ENCODE measurements at regions not wholly inside any gene's neighbourhood (a gene's known extent, or its start where the extent isn't known, plus 50 kb on each side); places are given as distances from the start of the nearest gene placed in this dataset.

DNA sequence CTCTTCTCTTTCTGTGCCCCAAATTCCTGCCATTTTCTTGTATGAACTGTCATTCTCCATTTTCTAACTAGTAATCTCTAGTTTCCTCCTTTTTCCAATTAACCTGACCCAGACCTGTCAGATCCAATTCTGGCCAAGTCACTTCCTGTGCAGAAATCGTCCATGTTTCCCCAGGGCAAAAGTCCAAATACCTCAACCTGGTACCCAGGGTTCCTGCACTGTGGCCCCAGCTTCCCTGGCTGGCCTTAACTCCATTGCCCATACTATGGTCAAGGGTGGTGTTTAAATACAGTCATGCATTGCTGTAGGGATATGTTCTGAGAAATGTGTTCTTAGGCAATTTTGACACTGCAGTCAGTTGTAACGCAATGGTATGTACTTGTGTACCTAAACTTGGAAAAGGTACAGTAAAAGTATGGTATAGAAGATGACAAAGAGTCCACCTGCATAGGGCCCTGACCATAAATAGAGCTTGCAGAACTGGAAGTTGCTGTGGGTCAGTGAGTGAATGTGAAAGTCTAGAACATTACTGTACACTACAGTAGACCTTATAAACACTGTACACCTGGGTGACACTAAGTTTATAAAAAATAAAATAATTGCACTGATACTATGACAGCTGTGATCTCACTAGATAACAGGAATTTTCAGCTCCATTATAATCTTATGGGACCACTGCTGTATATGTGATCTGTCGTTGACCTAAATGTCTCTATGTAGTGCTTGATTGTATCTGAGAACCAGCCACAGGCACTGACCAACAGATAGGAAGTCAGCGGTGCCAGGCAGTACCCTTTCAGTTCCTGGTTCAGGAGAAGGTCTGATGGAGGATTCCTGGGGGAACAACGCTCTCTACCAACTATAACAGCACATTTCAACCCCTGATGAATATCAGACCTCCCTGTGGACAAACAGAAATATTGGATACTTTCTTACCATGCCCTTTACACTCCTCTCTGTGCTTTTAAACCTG, 336.1 kb upstream of the PROK2 start:
- peak in 1 of 2 donors; percentile 23 for DNase-seq

DNA sequence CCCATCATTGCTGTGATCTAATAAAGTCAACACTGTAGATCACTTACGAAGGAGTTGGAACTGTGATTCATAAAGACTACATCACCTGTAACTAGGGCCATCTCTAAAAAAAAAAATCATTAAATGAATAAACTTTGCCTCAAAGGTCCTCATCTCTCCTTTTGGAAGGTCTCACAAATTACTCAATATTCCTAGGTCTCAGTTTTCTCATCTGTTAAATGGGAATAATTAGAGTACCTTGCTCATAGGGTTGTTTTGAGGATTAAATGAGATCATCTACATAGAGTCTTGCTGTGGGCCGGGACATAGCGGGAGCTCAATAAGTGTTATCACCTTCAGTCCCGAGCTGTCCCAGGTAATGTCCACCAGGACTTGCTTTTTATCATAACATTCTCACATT, 335.1 kb upstream of the PROK2 start:
- no peak for DNase-seq

DNA sequence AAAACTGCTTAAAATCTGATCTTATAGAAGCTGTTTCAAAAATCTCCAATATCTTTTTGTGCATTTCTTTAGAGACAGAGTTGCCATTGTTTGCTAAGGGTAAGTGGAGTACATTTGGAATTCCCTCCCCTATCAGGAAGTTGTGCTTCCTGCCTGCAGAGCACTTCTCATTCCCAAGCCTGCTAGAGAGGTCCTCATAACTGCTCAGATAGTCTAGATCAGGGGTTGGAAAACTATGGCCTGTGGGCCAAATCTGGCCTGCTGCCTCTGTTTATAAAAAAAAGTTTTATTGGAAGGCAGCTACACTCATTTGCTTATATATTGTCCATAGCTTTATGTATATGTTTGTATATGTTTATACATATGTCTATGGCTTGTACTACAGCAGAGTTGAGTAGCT, 333.7 kb upstream of the PROK2 start:
- DNase-seq: no peak

DNA sequence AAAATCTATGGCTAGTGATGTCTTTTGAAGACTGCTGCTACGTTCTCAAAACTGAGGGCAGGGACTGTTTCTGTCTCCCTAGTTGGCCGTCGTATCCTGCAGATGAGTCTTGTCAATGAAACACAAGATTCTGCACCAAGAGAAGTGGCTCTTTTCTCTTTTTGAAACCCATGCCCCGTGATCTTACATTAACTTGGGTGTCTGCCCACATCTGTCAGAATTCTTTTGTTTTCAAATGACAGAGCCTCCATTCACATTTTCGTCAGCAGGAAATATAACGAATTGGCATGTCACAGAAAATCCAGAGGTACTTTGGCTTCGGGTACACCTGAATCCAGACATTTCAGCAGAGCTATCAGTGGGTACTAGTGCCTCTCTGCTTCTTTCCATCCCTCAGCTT, 331.3 kb upstream of the PROK2 start:
- DNase-seq: no peak

DNA sequence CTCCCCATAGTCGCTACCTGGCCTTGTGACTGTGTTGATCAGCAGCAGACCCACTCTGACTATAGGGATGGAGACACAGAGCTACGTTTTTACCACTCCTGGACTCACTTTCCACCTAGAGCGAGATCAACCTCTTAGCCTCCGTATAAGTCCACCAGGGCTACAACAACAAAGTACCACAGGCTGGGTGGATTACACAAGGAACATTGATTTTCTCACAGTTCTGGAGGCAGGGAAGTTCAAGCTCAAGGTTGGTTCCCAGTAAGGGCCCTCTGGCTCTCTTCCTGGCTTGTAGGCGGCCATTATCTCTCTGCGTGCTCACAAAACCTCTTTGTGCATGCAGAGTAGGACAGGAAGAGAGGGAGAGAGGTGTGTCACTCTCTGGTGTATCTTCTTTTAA, 330.4 kb upstream of the PROK2 start:
- no peak for DNase-seq

DNA sequence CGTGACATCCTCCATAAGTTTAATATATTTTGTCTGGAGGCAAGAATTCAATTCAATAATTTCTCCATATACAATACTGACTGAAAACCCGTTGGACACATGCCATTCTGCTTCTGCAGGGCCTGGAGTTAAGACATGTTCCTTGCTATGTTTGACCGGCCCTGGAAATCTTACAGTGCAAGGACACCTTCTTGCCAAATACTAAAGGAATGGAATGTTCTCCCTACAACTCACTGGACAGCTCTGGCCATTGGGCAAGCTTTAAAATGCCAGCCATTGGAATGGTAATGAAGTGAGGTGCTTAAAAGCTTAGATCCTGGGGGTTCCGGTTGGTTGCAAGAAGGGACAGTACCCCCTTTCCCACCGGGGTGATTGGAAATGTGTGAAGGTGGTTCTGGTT, 329.8 kb upstream of the PROK2 start:
- DNase-seq: no peak

DNA sequence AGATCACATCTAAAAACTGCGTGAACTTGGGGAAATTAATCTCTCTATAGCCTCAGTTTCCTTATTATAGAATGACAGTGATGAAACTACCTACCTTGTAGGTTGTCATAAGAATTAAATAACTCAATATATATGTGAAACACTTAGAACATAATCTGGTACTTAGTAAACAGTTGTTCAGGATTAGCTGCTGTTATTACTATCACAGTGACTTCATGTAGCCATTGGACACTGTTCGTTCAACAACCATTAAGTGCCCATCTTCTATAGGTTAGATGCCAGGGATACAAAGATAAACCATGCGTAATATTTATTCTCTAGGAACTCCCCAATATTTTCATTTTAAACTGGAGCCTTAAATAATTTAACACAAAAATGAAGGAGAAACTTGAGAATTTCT, 329.0 kb upstream of the PROK2 start:
- DNase-seq: no peak

DNA sequence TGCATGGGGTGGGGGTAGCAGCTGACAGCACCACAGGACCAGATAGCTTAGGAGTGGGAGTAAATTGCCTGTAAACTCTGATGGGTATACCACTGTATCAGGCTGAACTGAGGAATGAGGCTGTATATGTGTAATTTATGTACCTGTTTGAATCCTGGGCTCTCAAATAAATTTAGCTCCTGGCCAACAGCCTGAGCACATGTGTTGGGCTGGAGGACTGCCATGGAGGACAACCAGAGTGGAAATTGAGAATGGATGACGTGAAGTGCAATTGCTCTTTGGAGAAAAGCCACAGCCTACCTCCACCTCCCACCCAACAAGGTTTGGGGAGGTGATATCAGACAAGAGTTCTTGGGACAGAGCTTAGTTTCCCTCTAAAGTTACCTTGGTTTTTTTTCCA, 328.6 kb upstream of the PROK2 start:
- no peak for DNase-seq

DNA sequence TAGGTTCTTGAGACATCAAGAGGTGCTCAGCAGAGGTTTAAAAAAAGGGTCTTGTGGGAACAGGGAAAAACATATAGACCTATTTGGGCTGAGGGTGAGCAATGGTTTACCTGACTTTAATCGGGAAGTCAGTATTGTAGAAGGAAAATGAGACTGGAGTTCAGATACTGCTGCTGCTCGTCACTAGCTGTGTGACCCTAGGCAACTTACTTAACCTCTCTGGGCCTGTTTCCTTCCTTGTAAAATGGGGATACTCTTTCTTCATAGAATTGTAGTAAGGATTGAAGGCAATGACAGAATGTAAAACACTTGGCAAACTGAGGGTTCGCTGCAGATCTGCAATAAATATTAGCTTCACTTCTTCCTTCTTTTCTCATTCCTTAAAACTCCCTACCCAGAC, 327.5 kb upstream of the PROK2 start:
- DNase-seq: no peak

DNA sequence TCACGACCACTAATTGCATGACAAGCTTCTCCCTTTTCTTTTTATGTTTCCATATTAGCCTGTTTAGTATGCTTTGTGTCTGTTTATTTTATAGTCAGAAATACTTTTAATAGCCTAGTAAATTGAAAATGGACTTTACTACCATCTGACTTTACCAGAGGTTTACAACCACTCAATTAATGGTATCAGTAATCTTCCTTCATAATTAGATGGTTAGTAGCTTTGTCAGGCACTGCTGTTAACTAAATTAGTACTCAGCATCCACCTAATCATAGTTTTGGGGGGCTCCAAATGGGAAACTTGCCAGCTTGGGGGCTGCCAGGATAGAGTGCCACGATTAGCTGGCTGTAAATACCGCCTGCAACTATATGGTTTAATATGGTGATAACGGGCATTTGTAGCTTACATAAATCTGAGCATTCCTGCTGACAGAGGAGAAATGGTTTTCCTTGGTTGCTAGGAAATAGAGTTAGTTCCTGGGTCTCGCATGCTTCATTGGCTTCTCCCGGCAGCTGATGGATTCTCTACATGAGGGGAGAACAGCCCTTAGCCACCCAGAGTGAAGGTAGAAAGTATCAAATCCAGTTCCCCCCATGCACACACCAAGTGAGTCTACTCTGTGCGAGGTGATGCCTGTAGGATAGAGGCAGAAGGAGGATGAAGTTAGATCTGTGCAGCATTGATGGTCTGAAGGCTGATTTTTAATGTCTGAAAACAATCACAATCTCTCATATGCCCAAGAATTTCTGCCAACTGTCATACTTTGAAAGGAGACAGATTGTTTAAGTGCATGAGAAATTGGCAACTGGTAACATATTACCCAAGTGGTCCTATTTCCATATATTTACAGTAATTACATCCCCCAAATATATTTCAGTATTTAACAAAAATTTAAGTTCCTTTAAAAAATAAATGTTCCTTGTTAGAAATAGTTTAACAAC, 326.6 kb upstream of the PROK2 start:
- no peak for DNase-seq

DNA sequence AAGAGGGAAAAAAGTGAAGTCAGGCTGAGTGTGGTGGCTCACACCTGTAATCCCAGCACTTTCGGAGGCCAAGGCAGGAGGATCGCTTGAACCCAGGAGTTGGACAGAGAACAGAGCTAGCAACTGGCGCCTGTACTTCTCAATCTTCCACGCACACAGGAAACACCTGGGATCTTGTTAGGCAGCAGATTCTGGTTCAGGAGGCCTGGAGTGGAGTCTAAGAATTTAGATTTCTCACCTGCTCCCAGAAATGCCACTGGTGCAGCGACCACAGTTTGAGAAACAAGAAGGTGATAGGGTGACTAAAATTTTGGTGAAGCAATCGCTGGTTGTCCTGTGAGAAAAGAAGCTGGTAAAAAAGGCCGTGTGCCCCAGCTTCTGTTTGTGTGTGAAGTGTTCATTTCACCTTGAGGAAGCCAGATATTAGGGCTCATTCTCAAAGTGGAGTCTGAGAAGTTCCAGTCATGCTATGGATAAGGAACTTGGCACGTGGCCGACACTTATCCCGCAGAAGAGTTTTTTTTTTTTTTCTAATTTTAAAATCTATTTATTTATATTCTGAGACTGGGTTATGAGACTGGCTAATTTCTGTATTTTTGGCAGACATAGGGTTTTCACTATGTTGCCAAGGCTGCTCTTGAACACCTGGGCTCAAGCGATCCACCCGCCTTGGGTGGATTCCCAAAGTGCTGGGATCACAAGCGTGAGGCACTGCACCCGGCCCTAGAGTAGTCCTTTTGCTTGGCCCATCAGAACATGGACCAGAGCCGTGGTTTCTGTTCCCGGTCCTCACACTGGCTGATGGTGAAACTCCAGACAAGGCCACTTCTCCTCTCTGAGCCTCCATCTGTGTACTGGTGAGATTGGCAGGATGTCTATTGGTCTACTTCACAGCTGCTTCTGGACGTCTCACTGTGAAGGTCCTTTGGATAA, 324.6 kb upstream of the PROK2 start:
- DNase-seq: no peak

DNA sequence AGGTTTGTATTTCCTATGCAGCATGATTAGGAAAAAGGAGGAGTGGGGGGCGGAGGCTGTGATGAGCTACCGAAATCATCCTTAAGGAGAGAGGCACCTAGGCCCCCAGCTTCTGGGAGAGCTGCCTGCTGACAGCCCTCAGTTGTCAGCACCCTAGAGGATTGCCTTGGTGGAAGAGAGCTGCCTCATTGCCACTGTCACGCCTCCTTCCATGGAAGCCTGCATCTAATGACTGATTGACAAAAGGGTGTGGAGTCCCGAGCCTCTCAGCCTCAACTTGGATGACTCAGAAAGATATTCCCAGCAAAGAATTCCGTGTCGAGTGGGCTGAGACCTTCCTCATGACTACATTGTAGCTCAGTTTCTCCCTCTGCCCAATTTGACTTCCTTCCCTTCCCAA, 320.4 kb upstream of the PROK2 start:
- no peak for DNase-seq

DNA sequence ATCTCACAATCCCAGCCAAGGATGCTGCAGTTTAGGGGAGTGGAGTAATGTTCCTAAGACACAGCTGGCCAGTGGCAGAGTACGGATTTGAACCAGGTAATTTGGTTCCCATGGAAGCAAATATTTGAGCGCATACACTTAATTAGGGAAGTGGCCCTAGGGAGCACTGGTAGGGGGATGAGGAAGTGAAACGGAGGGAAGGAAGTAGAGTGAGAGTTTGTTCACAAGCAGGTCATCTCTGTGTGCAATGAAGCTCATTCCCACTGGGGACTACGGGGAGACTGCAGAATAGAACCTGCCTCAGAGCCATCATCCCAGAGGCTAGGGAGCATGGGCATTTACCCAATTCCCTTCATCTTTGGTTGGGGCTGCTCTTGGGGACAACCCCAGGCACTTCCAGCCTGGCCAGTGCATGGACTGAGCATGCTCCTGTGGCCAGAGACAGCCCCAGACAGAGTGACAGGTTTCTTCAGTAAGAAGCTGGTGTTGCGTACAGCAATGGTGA, 317.2 kb upstream of the PROK2 start:
- peak; percentile 70 to 81 for DNase-seq

DNA sequence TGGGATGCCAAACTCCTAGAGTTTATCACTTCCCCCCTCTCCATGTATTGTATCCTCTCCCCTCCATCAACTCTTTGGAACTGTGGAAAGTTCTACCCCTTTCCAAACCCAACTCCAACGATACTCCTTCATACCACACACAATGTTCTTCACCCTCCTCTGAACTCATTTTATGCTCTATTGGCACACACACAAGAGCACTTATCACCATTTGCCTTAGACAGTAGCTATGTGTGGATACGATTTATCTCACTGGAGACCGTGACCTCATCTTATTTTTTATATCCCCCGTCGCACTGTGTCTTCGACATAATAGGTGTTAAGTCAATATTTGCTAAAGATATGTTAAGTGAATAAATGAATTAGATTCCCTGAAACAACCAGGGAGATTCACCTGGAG, 316.5 kb upstream of the PROK2 start:
- no peak for DNase-seq

DNA sequence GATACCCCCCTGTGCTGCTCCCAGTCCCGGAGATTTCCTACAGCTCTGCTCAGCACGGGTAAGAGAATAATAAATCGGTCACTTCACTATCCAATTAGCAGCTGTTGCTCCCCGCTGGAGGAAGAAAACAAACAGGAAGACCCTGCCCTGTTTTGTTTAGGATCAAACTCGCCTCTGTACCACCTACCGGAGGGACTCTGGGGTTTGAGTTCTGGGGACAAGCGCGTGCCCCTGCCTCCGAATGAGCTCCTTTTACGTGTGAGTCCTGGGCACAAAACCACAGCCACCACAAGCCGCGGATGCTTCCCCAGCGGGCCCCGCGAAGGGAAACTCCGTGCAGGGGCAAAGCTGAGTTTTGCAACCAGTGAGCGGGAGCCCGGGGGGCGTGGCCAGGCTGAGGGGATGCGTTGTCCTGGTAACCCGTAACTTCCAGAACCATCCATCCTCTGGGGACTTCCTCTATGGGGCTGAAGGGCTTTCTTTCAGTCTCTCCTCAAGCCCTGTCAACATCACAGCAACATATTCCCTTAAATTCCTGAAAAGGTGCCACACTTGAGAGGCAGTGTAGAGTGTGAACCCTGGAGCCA, 315.7 kb upstream of the PROK2 start:
- DNase-seq: peak; percentile 92 to 97

DNA sequence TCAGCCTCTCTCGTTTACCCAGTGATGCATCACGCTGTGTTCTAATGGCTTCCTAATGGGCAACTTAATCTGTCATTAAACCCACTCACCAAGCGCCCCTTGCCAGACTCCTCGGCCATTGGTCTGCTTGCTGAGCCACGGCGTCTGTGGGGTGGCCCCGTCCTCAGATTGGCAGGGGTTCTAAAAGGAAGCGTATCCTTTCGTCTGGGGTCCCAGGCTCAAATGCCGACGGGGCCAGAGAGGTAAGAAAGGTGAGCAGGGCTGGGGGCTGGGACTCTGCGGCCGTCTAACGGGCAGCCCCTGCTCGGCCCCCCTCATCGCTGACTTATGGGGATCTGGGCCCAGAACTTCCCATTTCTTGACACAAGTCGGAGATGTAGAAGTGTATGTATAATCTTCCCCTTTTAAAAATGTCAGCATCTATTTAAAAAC, 315.1 kb upstream of the PROK2 start:
- peak; percentile 48 to 54 for DNase-seq

DNA sequence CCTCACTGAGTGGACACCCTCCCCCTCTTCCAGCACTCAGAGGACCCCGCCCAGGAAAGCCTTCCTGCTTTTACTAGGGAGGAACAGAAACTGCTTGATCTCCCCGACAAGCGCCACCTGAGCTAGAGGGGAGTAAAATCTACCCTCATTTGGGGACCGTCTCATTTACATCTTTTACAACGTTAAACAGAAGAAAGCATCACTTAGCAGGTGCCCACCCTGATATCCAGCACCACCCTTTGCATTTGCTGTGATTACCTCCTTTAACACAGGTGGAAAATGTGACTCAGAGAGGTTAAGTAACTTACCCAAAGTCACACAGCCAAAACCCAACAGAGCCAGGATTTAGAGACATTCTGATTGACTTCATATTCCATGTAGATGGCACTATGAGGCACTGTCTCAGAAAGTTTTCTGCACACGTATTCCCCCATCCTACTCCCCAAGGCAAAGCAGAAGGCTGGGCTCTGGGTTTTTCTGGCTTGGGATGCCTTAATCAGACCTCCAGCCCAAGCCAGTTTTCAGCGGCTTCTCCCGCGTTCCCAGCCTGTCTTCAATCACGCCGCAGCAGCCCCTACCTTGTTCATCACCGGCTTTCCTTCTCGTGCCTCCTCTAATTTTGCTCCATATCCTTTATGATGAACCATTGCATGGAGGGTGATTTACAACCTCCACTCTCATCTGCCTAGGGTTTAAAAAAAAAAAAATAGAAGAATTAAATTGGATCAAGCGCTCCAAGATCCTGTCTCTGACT, 314.6 kb upstream of the PROK2 start:
- DNase-seq: no peak

DNA sequence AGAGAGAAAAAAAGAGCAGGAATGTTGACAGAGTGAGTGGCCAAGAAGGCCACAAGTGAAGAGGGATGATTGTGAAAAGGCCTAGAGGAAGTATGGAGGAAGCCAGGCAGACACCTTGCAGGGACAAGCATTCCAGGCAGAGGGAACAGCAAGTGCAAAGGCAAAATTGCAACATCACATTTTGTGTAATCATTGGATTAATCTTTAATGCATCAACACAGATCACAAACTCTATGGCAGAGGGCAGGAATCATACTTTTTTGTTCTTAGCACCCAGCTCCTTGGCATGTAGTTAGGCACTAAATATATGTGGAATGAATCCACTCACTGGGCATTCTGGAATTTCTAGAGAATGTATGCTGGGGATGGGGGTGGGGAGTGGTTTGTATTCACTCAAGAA, 312.1 kb upstream of the PROK2 start:
- no peak for DNase-seq

DNA sequence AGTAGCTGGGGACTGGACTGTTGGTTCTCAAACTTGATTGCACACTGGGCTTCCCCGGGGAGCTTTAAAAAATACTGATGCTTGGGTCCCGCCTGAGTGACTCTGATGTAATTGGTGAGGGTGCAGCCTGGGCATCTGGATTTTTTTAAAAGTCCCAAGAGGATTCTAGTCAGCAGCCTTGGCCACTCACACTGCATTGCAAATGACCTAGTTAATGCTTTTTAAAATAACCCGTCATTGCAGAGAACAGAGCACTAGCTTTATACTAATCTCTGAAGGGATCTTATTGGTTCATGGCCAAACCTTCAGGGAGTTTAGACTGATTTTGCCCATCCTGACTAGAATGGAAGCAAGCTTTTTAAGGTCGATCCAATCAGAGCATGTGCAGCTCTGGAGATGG, 310.6 kb upstream of the PROK2 start:
- DNase-seq: no peak

DNA sequence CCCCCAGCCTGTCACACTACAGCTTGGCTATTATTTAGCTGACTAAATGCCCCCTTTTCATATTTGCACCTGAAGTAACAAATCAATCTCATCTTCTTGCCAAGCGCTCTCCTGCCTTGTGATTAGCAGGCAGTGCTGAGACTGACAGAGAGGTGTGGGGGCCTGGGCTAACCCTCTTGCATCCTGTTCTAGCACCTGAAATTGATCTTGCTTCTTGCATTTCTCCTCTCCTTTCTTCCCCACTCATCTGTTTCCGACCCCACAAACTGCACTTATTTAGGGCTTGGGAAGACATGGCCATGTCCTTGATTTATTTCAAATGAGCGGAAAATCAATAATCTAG, 309.0 kb upstream of the PROK2 start:
- DNase-seq: no peak

DNA sequence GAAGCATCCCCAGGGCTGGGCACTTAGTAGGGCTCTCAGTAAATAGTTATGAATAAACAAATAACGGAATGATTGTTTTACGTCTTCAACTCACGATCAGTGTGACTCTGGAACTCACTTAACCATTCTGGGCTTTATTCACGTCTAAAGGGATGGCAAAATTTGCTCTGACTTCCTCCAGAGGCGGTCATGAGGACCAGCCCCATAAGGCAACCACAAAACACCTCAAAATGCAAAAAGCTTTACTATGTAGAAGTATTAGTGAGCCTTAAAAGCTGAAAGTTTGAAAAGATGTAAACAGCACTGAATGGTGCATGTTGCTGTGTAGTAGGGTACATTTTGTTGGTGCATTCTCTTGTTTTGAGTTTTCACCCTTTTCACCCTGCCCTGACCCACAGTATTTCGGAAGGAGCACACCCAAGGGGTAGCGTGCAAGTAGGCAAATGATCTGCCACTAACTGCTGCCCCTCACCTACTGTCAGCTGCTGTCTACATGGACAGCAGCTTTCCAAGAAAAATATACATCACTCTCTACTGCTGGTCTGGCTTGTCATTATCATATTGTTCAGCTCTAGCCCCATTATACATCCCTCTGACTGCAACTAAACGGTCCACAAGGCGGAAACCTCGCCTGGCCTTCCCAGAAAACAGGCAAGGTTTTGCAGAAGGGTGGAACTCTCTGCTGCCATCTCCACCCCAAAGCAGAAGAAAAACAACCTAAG, 308.5 kb upstream of the PROK2 start:
- DNase-seq: no peak
